Upper lobe of right lung (tissue), 1 donor: ENCODE measurements at regions not wholly inside any gene's neighbourhood (a gene's known extent, or its start where the extent isn't known, plus 50 kb on each side); places are given as distances from the start of the nearest gene placed in this dataset.
"Not testable (repeated sequence)": the region's sequence is repeated elsewhere in the genome, so short reads cannot be mapped to it uniquely, and the experiment has no call there.

ENCODE experiments used
- ATAC-seq: fragments of 200-7000 bp; cut with Tn5 transposase; one replicate; pipeline ENCODE4 v1.9.1; 2020; ENCODE audit warnings: mild to moderate bottlenecking, moderate library complexity
- DNase-seq: peaks from one replicate; pipeline ENCODE4 v3.0.0-alpha.2; 2020
- H3K27ac ChIP-seq: fragments of 200-600 bp; one replicate; pipeline ENCODE4 v1.8.0; 2022
- H3K27me3 ChIP-seq: fragments of 200-600 bp; one replicate; pipeline ENCODE4 v1.8.0; 2022; ENCODE audit warnings: mild to moderate bottlenecking
- H3K36me3 ChIP-seq: fragments of 200-600 bp; one replicate; pipeline ENCODE4 v1.8.0; 2022
- H3K4me1 ChIP-seq: fragments of 200-600 bp; one replicate; pipeline ENCODE4 v1.8.0; 2022
- H3K4me3 ChIP-seq: fragments of 200-600 bp; one replicate; pipeline ENCODE4 v1.8.0; 2022; ENCODE audit warnings: mild to moderate bottlenecking
- H3K9me3 ChIP-seq: fragments of 200-600 bp; one replicate; pipeline ENCODE4 v1.8.0; 2022
- CTCF ChIP-seq: fragments of 200-600 bp; IDR thresholded peaks from one replicate; pipeline ENCODE4 v1.8.0; 2022; ENCODE audit warnings: antibody characterized with exemption
- intact Hi-C: fragments of 100-400 bp; cut with DNase I; formaldehyde crosslinking; loops from one replicate; pipeline ENCODE4 v1.11.0; 2022
- donor health status: DM: no; HTN: yes; CAD: no; lungs with severe emphysema.

- no peak for ATAC-seq
Measured at GRCh38 chrX:25112156-25112555, 96.4 kb upstream of the ARX start.

GRCh38 chrX:25108481-25108880, 92.7 kb upstream of the ARX start:
- Histone ChIP-seq H3K9me3 (no peaks in the 10 kb centered on the region), H3K27me3 (no peaks in the 10 kb centered on the region), H3K36me3 (no peaks in the 10 kb centered on the region), H3K4me1 (no peaks in the 10 kb centered on the region), H3K4me3 (no peak overlapping the region), H3K27ac (no peak overlapping the region)
- no peak for DNase-seq
- no peak for TF ChIP-seq CTCF
- intact Hi-C loops = no loop called here
- ATAC-seq = no peak

More at GRCh38 chrX:25112156-25112555, 96.4 kb upstream of the ARX start:
- Histone ChIP-seq H3K4me1 (no peaks in the 10 kb centered on the region), H3K9me3 (no peaks in the 10 kb centered on the region), H3K27me3 (no peaks in the 10 kb centered on the region), H3K27ac (no peak overlapping the region), H3K4me3 (no peak overlapping the region), H3K36me3 (no peaks in the 10 kb centered on the region)
- no peak for TF ChIP-seq CTCF
- DNase-seq = no peak
- intact Hi-C loops = no loop called here

- intact Hi-C loops = no loop called here
- no peak overlapping the region for H3K4me3 ChIP-seq
- no peak for DNase-seq
- no peak overlapping the region for H3K27ac ChIP-seq
- no peaks in the 10 kb centered on the region for H3K36me3 ChIP-seq
- no peaks in the 10 kb centered on the region for H3K27me3 ChIP-seq
- H3K9me3 ChIP-seq = no peaks in the 10 kb centered on the region
- no peak for ATAC-seq
- no peaks in the 10 kb centered on the region for H3K4me1 ChIP-seq
- TF ChIP-seq CTCF = no peak
Measured at GRCh38 chrX:25105221-25105620, 89.5 kb upstream of the ARX start.

GRCh38 chrX:25096522-25097045, 80.8 kb upstream of the ARX start:
- Histone ChIP-seq H3K4me1 (no peaks in the 10 kb centered on the region), H3K36me3 (no peaks in the 10 kb centered on the region), H3K27me3 (no peaks in the 10 kb centered on the region), H3K4me3 (no peak overlapping the region), H3K9me3 (no peaks in the 10 kb centered on the region), H3K27ac (no peak overlapping the region)
- DNase-seq (no peak), ATAC-seq (no peak)
- no peak for TF ChIP-seq CTCF
- intact Hi-C loops = no loop called here

GRCh38 chrX:25091152-25091551, 75.4 kb upstream of the ARX start:
- H3K27me3 ChIP-seq, DNase-seq, ATAC-seq, H3K36me3 ChIP-seq, H3K4me3 ChIP-seq, H3K27ac ChIP-seq, intact Hi-C loops, H3K9me3 ChIP-seq, H3K4me1 ChIP-seq: not testable (repeated sequence)

GRCh38 chrX:25084446-25084845, 68.7 kb upstream of the ARX start:
- no peak overlapping the region for H3K27ac ChIP-seq
- no peaks in the 10 kb centered on the region for H3K36me3 ChIP-seq
- TF ChIP-seq CTCF = no peak
- no peak for ATAC-seq
- no peaks in the 10 kb centered on the region for H3K4me1 ChIP-seq
- no peak for DNase-seq
- no peak overlapping the region for H3K4me3 ChIP-seq
- no peaks in the 10 kb centered on the region for H3K27me3 ChIP-seq
- intact Hi-C loops = no loop called here
- no peaks in the 10 kb centered on the region for H3K9me3 ChIP-seq
